GM18498 (cell line): ENCODE measurements at regions not wholly inside any gene's neighbourhood (a gene's known extent, or its start where the extent isn't known, plus 50 kb on each side); places are given as distances from the start of the nearest gene placed in this dataset.

ENCODE experiments used
- ATAC-seq: cut with Tn5 transposase; IDR thresholded peaks from one replicate; pipeline ENCODE4 v1.9.1; 2021; ENCODE audit warnings: mild to moderate bottlenecking, moderate library complexity; ENCODE audit not compliant: unreplicated experiment

DNA sequence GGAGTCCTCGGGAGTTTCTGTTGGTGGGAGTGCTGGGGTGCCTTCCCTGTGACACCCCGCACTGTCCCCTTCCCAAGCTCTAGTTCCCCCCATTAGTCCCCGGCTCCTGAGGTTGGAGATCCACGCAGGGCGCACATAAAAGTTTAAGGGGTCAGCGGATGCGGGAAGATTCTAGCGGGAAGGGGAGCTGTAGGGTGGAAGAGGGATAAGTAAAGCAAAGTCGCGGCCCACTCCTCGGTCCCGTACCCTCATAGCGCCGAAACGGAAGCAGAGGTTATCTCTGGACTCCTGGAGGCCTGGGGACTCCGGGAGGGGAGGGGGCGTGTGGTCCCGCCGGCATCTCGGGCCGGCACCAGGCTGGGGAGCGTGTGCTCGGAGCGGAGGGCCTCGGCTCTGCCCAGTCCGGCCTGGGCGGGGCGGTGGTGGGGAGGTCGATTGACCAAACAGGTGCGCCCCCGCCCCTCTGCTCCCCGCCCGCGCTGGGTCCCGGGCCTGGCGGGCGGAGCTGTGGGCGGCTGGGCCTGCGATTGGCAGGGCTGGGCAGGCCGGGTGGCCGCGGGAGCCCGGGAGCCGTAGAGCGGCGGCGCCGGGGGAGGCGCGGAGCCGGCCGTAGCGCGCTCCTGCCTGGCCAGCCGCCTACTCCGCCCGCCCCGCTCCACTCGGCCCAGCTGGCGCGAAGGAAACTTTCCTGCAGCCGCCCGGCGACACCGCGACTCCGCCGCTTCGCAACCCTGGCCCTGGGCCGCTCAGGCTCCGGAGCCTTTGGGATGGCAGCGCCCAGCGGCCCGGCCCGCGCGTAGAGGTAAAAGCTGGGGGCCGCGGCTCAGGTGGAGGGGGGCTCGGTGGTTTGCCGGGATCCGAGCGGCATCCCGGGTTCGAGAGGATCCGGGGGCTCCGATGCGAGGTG lies 52.2 kb upstream of the DAB2IP start:
- no peak for ATAC-seq

DNA sequence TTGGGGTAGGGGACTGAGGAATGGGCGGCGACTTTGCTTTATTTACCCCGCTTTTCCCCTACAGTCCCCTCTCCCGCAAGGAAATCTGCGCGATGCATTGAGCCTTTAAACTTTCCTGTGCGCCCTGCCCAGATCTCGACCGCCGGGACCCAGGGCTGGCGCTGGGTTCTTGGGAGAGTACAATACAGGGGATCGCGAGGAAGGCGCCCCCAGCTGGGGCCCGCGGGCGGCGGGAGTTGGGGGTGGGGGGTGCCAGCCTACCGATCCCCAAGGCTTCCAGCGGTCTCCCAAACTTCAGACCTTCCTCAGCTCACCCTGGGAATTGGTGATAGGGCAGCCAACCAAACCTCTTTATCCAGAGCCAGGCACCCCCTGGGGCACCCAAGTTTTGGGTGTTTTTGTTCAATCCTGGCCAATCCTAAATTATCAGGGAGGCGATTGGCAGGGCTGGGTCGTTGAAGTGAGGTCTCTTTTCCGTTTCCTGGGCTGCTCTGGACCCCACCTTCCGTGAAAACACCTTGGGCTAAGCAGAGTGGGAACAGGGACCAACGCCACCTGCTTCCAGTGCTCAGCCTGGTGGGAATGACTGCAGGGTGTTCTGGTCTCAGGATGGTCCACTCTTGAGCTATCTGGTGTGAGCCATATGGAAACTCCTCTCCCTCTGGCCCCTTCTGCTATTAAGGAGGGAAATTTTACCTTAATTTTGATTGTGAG lies 51.4 kb upstream of the DAB2IP start:
- ATAC-seq = no peak

GRCh38 chr9:121601194-121601593 lies 50.2 kb upstream of the DAB2IP start:
- ATAC-seq = no peak
